ENCODE measurements at regions not wholly inside any gene's neighbourhood (a gene's known extent, or its start where the extent isn't known, plus 50 kb on each side); places are given as distances from the start of the nearest gene placed in this dataset.

GRCh38 chr5:96321345-96321744, 111.7 kb downstream of the PCSK1 start:
- TF ChIP-seq CTCF (IDR thresholded peaks at IDR 0.05) = no peak
- TF ChIP-seq POLR2A (IDR thresholded peaks at IDR 0.05) = no peak
- no peak for TF ChIP-seq EP300 (IDR thresholded peaks at IDR 0.05)
- no peak for TF ChIP-seq POLR2AphosphoS5 (IDR thresholded peaks at IDR 0.05)

Data from stomach (tissue), 4 donors.